ENCODE measurements at regions not wholly inside any gene's neighbourhood (a gene's known extent, or its start where the extent isn't known, plus 50 kb on each side); places are given as distances from the start of the nearest gene placed in this dataset.

- Histone ChIP-seq H3K9ac (ENCODE audit: low read length) (no peak overlapping the region), H3K27ac (ENCODE audit: low read depth, low read length) (no peak overlapping the region), H3K27me3 (ENCODE audit: control insufficient read depth in 1 of 2, insufficient read depth in 2 of 2, low read length in 2 of 2) (no peaks in the 10 kb centered on the region), H3K4me1 (ENCODE audit: insufficient read depth, low read length) (no peaks in the 10 kb centered on the region), H3K36me3 (ENCODE audit: insufficient read depth, low read length) (no peaks in the 10 kb centered on the region), H3K4me3 (ENCODE audit: low read depth in 1 of 2, low read length in 2 of 2) (no peak overlapping the region), H3K9me3 (ENCODE audit: low read length) (no peaks in the 10 kb centered on the region)
Measured at GRCh38 chr5:158410976-158411375, 552.0 kb upstream of the CLINT1 start.

DNA sequence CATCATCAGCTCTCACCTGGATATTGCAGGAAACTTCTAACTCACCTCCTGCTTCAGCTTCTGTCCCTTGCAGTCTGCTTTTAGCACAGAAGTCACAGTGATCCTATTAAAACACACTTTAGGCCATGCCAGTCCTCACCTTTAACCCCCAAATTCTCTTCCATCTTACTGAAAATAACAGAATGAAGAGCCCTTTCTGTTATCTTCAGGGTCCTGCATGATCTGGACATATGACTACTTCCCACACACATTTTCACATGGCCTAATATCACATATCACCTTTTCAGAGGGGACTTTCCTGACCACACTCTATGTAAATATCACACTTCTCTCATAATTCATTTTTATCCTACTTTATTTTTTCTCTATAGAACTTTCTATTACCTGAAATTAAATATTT lies 550.6 kb upstream of the CLINT1 start:
- no peaks in the 10 kb centered on the region for H3K9me3 ChIP-seq (ENCODE audit: low read length)
- H3K27ac ChIP-seq (ENCODE audit: low read depth, low read length): no peak overlapping the region
- no peaks in the 10 kb centered on the region for H3K36me3 ChIP-seq (ENCODE audit: insufficient read depth, low read length)
- no peak overlapping the region for H3K9ac ChIP-seq (ENCODE audit: low read length)
- no peak overlapping the region for H3K4me3 ChIP-seq (ENCODE audit: low read depth in 1 of 2, low read length in 2 of 2)
- H3K4me1 ChIP-seq (ENCODE audit: insufficient read depth, low read length): no peaks in the 10 kb centered on the region
- H3K27me3 ChIP-seq (ENCODE audit: control insufficient read depth in 1 of 2, insufficient read depth in 2 of 2, low read length in 2 of 2): no peaks in the 10 kb centered on the region

DNA sequence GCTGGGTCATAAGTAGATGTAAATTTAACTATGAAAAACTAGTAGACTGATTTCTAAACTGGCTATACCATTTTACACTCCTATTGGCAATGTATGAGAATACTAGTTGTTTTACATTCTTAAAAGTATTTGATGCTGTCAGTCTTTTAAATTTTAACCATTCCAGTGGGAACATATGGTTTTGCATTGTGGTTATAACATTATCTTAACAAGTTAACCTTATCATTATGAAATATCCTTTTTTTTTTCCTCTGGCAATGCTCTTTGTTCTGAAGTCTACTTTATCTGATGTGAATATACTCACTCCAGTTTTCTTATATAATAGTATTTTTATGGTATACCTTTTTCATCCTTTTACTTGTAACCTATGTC lies 548.9 kb upstream of the CLINT1 start:
- no peak overlapping the region for H3K27ac ChIP-seq (ENCODE audit: low read depth, low read length)
- no peak overlapping the region for H3K9ac ChIP-seq (ENCODE audit: low read length)
- H3K4me1 ChIP-seq (ENCODE audit: insufficient read depth, low read length): no peaks in the 10 kb centered on the region
- H3K27me3 ChIP-seq (ENCODE audit: control insufficient read depth in 1 of 2, insufficient read depth in 2 of 2, low read length in 2 of 2): no peaks in the 10 kb centered on the region
- H3K4me3 ChIP-seq (ENCODE audit: low read depth in 1 of 2, low read length in 2 of 2): no peak overlapping the region
- no peaks in the 10 kb centered on the region for H3K36me3 ChIP-seq (ENCODE audit: insufficient read depth, low read length)
- no peaks in the 10 kb centered on the region for H3K9me3 ChIP-seq (ENCODE audit: low read length)

DNA sequence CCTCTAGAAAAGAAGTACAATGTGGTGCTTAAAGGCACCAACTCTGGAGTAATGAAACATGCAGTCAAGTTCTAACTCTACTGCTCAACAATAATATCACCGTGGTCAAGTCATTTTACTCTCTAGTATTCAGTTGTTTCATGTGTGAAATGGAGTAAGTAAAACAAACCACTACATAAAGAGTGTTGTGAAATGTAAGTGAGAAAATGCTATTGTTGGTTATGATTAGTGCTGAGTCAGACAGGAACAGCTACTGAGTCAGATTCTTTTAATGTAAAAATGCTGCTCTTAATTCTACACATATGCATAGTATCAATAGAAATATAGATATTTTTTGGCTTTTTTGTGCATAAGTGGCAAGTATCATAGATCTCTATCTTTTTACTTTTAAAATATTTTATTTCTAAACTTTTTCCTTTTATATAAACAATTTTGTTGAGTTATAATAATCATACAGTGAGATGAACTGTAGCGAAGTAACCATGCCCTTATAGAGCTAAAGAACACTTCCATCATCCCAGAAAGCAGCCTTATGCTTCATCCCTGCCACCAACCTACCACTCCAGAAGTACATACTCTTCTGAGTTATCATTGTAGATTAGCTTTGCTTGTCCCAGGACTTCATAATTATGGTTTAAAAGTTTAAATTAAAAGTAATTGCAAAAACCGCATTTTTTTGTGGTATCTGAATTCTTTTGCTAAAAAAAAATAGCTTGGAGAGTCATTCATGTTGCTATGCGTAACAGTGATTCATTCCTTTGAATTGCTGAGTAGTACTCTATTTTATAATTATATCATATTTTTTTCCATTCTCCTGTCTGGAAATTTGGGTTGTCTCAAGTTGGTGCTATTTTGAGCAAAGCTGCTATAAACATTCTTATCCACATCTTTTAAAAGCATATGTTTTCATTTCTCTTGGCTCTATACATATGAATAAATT lies 548.2 kb upstream of the CLINT1 start:
- no peak overlapping the region for H3K27ac ChIP-seq (ENCODE audit: low read depth, low read length)
- no peak overlapping the region for H3K9ac ChIP-seq (ENCODE audit: low read length)
- H3K27me3 ChIP-seq (ENCODE audit: control insufficient read depth in 1 of 2, insufficient read depth in 2 of 2, low read length in 2 of 2): no peaks in the 10 kb centered on the region
- no peak overlapping the region for H3K4me3 ChIP-seq (ENCODE audit: low read depth in 1 of 2, low read length in 2 of 2)
- H3K4me1 ChIP-seq (ENCODE audit: insufficient read depth, low read length): no peaks in the 10 kb centered on the region
- no peaks in the 10 kb centered on the region for H3K36me3 ChIP-seq (ENCODE audit: insufficient read depth, low read length)
- no peaks in the 10 kb centered on the region for H3K9me3 ChIP-seq (ENCODE audit: low read length)

- H3K4me3 ChIP-seq (ENCODE audit: low read depth in 1 of 2, low read length in 2 of 2): no peak overlapping the region
- H3K27me3 ChIP-seq (ENCODE audit: control insufficient read depth in 1 of 2, insufficient read depth in 2 of 2, low read length in 2 of 2): no peaks in the 10 kb centered on the region
- H3K4me1 ChIP-seq (ENCODE audit: insufficient read depth, low read length): no peaks in the 10 kb centered on the region
- H3K27ac ChIP-seq (ENCODE audit: low read depth, low read length): no peak overlapping the region
- H3K9me3 ChIP-seq (ENCODE audit: low read length): no peaks in the 10 kb centered on the region
- H3K9ac ChIP-seq (ENCODE audit: low read length): no peak overlapping the region
- no peaks in the 10 kb centered on the region for H3K36me3 ChIP-seq (ENCODE audit: insufficient read depth, low read length)
Measured at GRCh38 chr5:158398360-158399201, 539.6 kb upstream of the CLINT1 start.

DNA sequence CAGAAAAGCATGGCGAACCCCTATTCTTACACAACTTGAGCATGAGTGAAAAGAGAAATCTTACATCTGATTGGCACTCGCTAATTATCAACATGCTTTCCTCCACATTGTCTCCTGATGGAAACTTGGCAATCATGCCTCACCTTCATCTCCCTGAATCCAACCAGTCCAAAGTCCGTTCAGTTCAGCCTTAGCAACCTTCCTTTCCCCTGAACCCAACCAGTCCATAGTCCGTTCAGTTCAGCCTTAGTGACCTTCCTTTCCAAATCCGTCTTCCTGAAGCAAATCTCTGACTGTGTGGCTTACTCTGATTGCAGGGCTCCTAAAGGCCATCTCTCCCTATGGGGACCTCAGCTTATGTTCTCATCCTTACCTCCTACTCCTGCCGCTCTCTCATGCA lies 538.3 kb upstream of the CLINT1 start:
- no peak overlapping the region for H3K9ac ChIP-seq (ENCODE audit: low read length)
- no peak overlapping the region for H3K27ac ChIP-seq (ENCODE audit: low read depth, low read length)
- H3K4me1 ChIP-seq (ENCODE audit: insufficient read depth, low read length): no peaks in the 10 kb centered on the region
- H3K9me3 ChIP-seq (ENCODE audit: low read length): no peaks in the 10 kb centered on the region
- H3K4me3 ChIP-seq (ENCODE audit: low read depth in 1 of 2, low read length in 2 of 2): no peak overlapping the region
- H3K36me3 ChIP-seq (ENCODE audit: insufficient read depth, low read length): no peaks in the 10 kb centered on the region
- H3K27me3 ChIP-seq (ENCODE audit: control insufficient read depth in 1 of 2, insufficient read depth in 2 of 2, low read length in 2 of 2): no peaks in the 10 kb centered on the region

DNA sequence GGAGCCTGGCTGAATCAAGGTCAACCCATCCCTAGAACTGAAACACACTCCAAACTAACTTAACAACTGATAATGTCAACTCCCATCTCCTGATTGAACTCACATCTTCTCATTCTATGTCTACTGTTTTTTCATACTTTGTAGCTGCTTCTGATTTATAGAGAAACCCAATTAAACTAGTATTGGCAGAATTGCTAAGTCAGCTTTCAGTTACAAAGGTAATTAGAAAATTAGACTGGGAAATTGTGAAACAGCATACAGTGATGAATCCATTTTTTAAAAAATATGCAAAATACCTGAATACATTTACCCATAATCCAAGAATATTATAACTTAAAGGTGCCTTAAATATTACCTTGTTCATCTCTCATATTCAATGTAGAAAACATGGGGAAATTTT lies 535.2 kb upstream of the CLINT1 start:
- H3K4me1 ChIP-seq (ENCODE audit: insufficient read depth, low read length): no peaks in the 10 kb centered on the region
- H3K9ac ChIP-seq (ENCODE audit: low read length): no peak overlapping the region
- no peaks in the 10 kb centered on the region for H3K9me3 ChIP-seq (ENCODE audit: low read length)
- H3K36me3 ChIP-seq (ENCODE audit: insufficient read depth, low read length): no peaks in the 10 kb centered on the region
- H3K27me3 ChIP-seq (ENCODE audit: control insufficient read depth in 1 of 2, insufficient read depth in 2 of 2, low read length in 2 of 2): no peaks in the 10 kb centered on the region
- H3K4me3 ChIP-seq (ENCODE audit: low read depth in 1 of 2, low read length in 2 of 2): no peak overlapping the region
- H3K27ac ChIP-seq (ENCODE audit: low read depth, low read length): no peak overlapping the region

GRCh38 chr5:158393457-158393856 lies 534.5 kb upstream of the CLINT1 start:
- Histone ChIP-seq H3K4me1 (ENCODE audit: insufficient read depth, low read length) (no peaks in the 10 kb centered on the region), H3K9me3 (ENCODE audit: low read length) (no peaks in the 10 kb centered on the region), H3K27me3 (ENCODE audit: control insufficient read depth in 1 of 2, insufficient read depth in 2 of 2, low read length in 2 of 2) (no peaks in the 10 kb centered on the region), H3K27ac (ENCODE audit: low read depth, low read length) (no peak overlapping the region), H3K36me3 (ENCODE audit: insufficient read depth, low read length) (no peaks in the 10 kb centered on the region), H3K9ac (ENCODE audit: low read length) (no peak overlapping the region), H3K4me3 (ENCODE audit: low read depth in 1 of 2, low read length in 2 of 2) (no peak overlapping the region)

- H3K4me3 ChIP-seq (ENCODE audit: low read depth in 1 of 2, low read length in 2 of 2): no peak overlapping the region
- no peaks in the 10 kb centered on the region for H3K4me1 ChIP-seq (ENCODE audit: insufficient read depth, low read length)
- no peak overlapping the region for H3K9ac ChIP-seq (ENCODE audit: low read length)
- no peaks in the 10 kb centered on the region for H3K27me3 ChIP-seq (ENCODE audit: control insufficient read depth in 1 of 2, insufficient read depth in 2 of 2, low read length in 2 of 2)
- no peaks in the 10 kb centered on the region for H3K36me3 ChIP-seq (ENCODE audit: insufficient read depth, low read length)
- H3K27ac ChIP-seq (ENCODE audit: low read depth, low read length): no peak overlapping the region
- no peaks in the 10 kb centered on the region for H3K9me3 ChIP-seq (ENCODE audit: low read length)
Measured at GRCh38 chr5:158392753-158393152, 533.8 kb upstream of the CLINT1 start.

DNA sequence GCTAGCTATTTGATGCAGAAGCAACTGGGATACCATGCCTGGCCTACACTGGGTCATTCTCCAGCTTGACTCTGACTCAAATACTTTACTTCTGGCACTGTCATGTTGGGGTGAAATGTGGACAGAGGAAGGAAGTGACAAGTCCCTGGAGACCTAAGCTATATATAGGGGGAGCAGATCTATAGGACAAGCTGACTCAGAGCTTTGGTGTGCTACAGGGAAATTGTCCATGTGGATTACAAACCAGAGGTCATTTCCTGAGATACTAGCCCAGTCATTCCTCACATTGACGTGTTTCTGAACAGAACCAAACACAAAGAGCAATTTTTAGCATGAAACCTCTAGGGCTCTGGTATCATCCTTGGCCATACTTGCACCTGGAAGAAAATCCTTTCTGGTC lies 531.6 kb upstream of the CLINT1 start:
- H3K27ac ChIP-seq (ENCODE audit: low read depth, low read length): no peak overlapping the region
- no peaks in the 10 kb centered on the region for H3K9me3 ChIP-seq (ENCODE audit: low read length)
- no peaks in the 10 kb centered on the region for H3K36me3 ChIP-seq (ENCODE audit: insufficient read depth, low read length)
- no peaks in the 10 kb centered on the region for H3K4me1 ChIP-seq (ENCODE audit: insufficient read depth, low read length)
- H3K9ac ChIP-seq (ENCODE audit: low read length): no peak overlapping the region
- no peaks in the 10 kb centered on the region for H3K27me3 ChIP-seq (ENCODE audit: control insufficient read depth in 1 of 2, insufficient read depth in 2 of 2, low read length in 2 of 2)
- no peak overlapping the region for H3K4me3 ChIP-seq (ENCODE audit: low read depth in 1 of 2, low read length in 2 of 2)

- H3K9ac ChIP-seq (ENCODE audit: low read length): no peak overlapping the region
- no peaks in the 10 kb centered on the region for H3K4me1 ChIP-seq (ENCODE audit: insufficient read depth, low read length)
- H3K27ac ChIP-seq (ENCODE audit: low read depth, low read length): no peak overlapping the region
- H3K9me3 ChIP-seq (ENCODE audit: low read length): no peaks in the 10 kb centered on the region
- H3K36me3 ChIP-seq (ENCODE audit: insufficient read depth, low read length): no peaks in the 10 kb centered on the region
- no peaks in the 10 kb centered on the region for H3K27me3 ChIP-seq (ENCODE audit: control insufficient read depth in 1 of 2, insufficient read depth in 2 of 2, low read length in 2 of 2)
- no peak overlapping the region for H3K4me3 ChIP-seq (ENCODE audit: low read depth in 1 of 2, low read length in 2 of 2)
Measured at GRCh38 chr5:158389786-158390185, 530.8 kb upstream of the CLINT1 start.

Data from muscle layer of colon (tissue), 2 donors.